ENCODE measurements at regions not wholly inside any gene's neighbourhood (a gene's known extent, or its start where the extent isn't known, plus 50 kb on each side); places are given as distances from the start of the nearest gene placed in this dataset.

DNA sequence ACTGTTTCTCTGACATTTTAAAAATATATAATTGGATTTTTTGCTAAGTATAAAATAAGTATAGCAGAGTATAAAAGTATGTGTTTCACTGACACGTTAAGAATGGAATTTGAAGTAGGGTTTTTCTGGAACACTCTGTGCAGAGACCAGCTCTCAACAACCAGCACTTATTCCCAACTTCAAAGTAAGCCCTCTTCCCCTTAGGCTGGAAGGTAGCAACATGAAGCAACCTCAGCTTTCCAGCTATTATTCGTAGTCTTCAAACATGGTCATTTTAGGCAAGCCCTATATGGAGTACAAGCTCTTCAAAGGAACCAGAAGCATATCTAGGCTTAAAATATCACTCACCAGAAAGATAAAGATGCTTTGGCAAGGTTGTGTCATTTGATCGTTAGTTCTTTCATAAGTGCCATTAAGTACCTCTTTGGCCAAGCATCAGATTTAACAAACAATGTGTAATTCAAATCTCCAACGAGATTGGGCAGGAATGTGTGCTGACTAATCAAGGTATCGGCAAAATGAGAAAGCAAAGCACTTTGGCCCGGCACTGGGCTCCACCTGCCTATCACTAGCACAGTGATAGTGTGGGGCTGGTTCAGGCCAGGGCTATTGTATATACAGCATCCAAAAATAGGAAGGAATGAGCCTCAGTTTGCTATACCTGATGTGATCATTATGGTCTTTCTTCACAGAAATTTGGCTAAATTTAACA is 95.9 kb upstream of the FREM2 start:
- H3K27ac ChIP-seq, result no peak overlapping the region
- no peaks in the 10 kb centered on the region for H3K4me1 ChIP-seq
- DNase-seq (no peak), ATAC-seq (no peak)
- H3K4me3 ChIP-seq, result no peak overlapping the region
- in situ Hi-C loops (cut with MboI; ENCODE audit: low sequenced_read_pairs in 4 of 4) (no loop called here), intact Hi-C loops (cut with DNase I; ENCODE audit: low total_unique reads) (no loop called here)
- H3K9me3 ChIP-seq, result no peaks in the 10 kb centered on the region
- H3K27me3 ChIP-seq, result no peaks in the 10 kb centered on the region
- no peaks in the 10 kb centered on the region for H3K36me3 ChIP-seq
- TF ChIP-seq, protein P1, sequence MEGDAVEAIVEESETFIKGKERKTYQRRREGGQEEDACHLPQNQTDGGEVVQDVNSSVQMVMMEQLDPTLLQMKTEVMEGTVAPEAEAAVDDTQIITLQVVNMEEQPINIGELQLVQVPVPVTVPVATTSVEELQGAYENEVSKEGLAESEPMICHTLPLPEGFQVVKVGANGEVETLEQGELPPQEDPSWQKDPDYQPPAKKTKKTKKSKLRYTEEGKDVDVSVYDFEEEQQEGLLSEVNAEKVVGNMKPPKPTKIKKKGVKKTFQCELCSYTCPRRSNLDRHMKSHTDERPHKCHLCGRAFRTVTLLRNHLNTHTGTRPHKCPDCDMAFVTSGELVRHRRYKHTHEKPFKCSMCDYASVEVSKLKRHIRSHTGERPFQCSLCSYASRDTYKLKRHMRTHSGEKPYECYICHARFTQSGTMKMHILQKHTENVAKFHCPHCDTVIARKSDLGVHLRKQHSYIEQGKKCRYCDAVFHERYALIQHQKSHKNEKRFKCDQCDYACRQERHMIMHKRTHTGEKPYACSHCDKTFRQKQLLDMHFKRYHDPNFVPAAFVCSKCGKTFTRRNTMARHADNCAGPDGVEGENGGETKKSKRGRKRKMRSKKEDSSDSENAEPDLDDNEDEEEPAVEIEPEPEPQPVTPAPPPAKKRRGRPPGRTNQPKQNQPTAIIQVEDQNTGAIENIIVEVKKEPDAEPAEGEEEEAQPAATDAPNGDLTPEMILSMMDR (IDR thresholded peaks at IDR 0.05 in 4 of 5, conservative IDR thresholded peaks at IDR 0.05 in 1 of 5), result no peak
- TF ChIP-seq POLR2A (IDR thresholded peaks at IDR 0.05), result no peak

DNA sequence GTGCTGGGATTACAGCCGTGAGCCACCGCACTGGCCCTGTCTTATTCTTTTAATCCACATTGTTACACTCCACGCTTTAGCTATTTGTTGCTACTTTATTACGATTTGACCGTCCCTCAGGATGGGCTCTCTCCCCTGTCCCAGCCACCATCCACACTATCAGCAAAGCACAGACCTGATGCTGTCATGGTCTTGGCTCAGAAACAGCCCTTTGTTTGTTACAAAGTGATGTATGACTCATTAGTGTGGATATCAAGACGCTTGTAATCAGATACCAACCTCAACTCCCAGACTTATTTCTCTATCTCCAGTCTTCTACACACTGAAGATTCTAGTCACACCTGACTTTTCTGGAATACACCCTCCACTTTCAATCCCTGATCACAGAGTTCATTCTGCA is 84.6 kb upstream of the FREM2 start:
- Histone ChIP-seq H3K27me3 (no peaks in the 10 kb centered on the region), H3K9me3 (no peaks in the 10 kb centered on the region), H3K36me3 (no peaks in the 10 kb centered on the region), H3K4me1 (no peaks in the 10 kb centered on the region), H3K27ac (no peak overlapping the region), H3K4me3 (no peak overlapping the region)
- DNase-seq (no peak), ATAC-seq (no peak)
- no peak for TF ChIP-seq POLR2A (IDR thresholded peaks at IDR 0.05)
- TF ChIP-seq, protein P1 (IDR thresholded peaks at IDR 0.05 in 4 of 5, conservative IDR thresholded peaks at IDR 0.05 in 1 of 5), result no peak
- intact Hi-C loops (cut with DNase I; ENCODE audit: low total_unique reads) (no loop called here), in situ Hi-C loops (cut with MboI; ENCODE audit: low sequenced_read_pairs in 4 of 4) (no loop called here)

DNA sequence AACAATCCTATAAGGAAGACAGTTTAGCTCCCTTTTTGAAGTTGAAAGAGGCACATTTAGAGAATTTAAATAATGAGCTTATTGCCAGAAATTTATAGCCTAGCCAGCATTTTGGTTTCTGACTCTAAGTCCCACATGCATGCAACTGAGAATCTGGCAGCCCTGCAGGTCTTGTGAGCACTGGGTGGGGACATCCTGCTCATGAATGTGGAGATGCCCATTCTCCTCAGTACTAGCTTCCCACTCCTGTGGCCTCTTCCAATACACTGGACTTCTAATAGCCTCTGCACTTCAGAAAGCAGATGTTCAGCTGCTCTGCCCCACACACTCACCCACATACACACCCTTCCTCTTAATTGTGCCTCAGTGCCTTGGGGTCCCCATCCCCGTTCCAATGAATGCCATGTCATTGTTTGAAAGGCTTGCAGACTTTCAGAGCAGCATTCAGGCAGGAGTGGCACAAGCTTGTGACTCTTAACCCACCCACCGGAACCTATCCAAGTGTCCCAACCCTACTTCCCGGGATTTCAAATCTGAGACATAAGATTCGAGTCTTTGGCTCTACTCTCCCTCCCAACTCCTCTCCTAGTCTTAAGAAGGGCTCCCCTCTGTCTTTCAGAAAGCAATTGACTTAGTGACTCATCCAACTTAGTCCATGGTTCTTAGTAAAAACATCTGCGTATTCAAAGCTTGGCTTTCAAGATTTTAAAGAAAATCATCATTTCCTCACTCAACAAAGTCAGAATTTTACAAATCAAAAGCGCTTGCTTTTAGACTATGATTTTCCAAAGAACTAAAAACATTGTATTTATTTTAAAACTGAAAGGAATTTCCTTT is 80.0 kb upstream of the FREM2 start:
- Histone ChIP-seq H3K27me3 (no peaks in the 10 kb centered on the region), H3K9me3 (no peaks in the 10 kb centered on the region), H3K4me1 (no peaks in the 10 kb centered on the region), H3K4me3 (no peak overlapping the region), H3K27ac (no peak overlapping the region), H3K36me3 (no peaks in the 10 kb centered on the region)
- intact Hi-C loops (cut with DNase I; ENCODE audit: low total_unique reads), result no loop called here
- ATAC-seq (no peak), DNase-seq (no peak)
- no peak for TF ChIP-seq POLR2A (IDR thresholded peaks at IDR 0.05)
- TF ChIP-seq, protein P1 (IDR thresholded peaks at IDR 0.05 in 4 of 5, conservative IDR thresholded peaks at IDR 0.05 in 1 of 5), result no peak
- in situ Hi-C loops (cut with MboI; ENCODE audit: low sequenced_read_pairs in 4 of 4), result no loop called here

DNA sequence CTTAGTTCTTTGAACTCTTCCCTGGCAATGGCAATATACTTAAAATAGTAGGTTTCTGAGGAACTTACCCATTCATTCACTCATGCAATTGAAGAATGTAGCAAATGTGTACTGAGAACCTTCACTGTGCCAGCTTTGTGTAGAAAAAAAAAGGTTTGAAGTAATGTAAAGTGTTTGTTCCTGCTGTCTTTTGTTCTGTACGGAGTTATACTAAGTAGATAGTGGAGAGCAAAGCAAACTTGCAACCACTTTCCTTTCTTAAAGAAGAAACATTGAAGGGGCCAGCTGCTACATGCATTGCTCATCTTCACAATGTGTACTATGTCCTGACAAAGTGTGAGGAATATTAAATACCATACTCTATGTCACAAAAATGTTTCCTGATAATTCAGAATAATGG is 68.9 kb upstream of the FREM2 start:
- no peak overlapping the region for H3K27ac ChIP-seq

More for the DNA sequence above, 68.9 kb upstream of the FREM2 start:
- Histone ChIP-seq H3K27me3 (no peaks in the 10 kb centered on the region), H3K9me3 (no peaks in the 10 kb centered on the region), H3K36me3 (no peaks in the 10 kb centered on the region), H3K4me1 (no peaks in the 10 kb centered on the region), H3K4me3 (no peak overlapping the region)
- TF ChIP-seq, protein P1 (IDR thresholded peaks at IDR 0.05 in 4 of 5, conservative IDR thresholded peaks at IDR 0.05 in 1 of 5), result no peak
- no peak for TF ChIP-seq POLR2A (IDR thresholded peaks at IDR 0.05)
- intact Hi-C loops (cut with DNase I; ENCODE audit: low total_unique reads), result no loop called here
- ATAC-seq (no peak), DNase-seq (no peak)
- in situ Hi-C loops (cut with MboI; ENCODE audit: low sequenced_read_pairs in 4 of 4), result no loop called here
